GM19468 (cell line): ENCODE measurements at regions not wholly inside any gene's neighbourhood (a gene's known extent, or its start where the extent isn't known, plus 50 kb on each side); places are given as distances from the start of the nearest gene placed in this dataset.
"Not testable (repeated sequence)": the region's sequence is repeated elsewhere in the genome, so short reads cannot be mapped to it uniquely, and the experiment has no call there.

Experiments used
- ATAC-seq: cut with Tn5 transposase; IDR thresholded peaks from one replicate; pipeline ENCODE4 v1.9.1; 2021; ENCODE audit warnings: mild to moderate bottlenecking, moderate library complexity, moderate number of reproducible peaks; ENCODE audit not compliant: unreplicated experiment; ENCODE audit errors: extremely low read depth

GRCh38 chr3:118101891-118102290 lies 932.8 kb downstream of the IGSF11 start:
- no peak for ATAC-seq

DNA sequence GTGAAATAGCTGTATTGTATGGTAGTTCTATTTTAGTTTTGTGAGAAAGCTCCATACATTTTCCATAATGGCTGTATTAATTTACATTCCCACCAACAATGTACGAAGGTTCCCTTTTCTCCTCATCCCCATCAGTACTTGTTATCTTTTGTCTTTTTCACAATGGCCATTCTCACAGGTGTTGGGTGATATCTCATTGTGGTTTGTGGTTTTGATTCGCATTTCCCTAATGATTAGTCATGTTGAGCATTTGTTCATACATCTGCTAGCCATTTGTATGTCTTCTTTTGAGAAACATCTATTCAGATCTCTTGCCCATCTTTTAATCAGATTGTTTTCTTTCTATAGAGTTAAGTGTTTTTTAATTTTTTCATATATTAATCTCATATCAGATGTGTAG lies 931.9 kb downstream of the IGSF11 start:
- no peak for ATAC-seq

DNA sequence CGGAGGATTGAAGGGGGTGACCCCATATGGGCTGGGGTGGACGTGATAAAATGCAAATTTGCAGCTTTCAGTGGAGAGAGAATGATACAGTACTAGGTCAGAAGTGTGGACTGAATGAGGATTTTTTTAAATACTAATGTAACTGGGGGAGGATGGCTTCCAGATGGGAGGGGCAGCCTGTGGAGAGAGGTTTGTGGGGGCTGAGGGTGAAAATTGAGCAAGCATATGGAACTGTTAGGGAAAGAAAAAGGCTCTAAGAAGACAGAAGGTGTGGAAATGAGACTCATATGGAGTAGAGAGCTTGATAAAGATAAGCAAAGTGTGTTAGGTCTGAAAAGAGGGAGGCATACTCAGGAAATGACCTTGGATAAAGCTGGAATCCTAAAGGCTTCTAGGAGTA lies 926.4 kb downstream of the IGSF11 start:
- no peak for ATAC-seq

- ATAC-seq = no peak
Observed at GRCh38 chr3:118108769-118109168, 925.9 kb downstream of the IGSF11 start.

DNA sequence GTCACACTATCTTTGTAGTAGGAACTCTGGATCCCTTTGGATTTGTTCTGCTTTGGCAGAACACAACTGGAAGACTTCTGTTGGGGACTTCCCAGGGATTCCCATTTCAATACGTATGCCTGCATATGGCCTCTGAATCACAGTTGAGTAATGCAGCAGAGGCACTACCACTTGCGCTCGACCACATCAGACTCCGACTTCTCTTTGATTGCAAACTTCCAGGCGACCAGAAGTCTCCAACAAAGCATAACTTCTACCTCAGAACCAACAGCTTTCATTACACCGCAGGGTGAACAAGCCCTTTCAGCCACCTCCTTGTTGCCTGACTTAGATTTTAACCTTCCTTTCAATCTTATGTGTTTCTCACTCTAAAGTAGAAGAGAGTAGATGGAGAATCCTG lies 924.4 kb downstream of the IGSF11 start:
- ATAC-seq = no peak

- no peak for ATAC-seq
Observed at GRCh38 chr3:118116991-118117390, 917.7 kb downstream of the IGSF11 start.

GRCh38 chr3:118126751-118127150 lies 907.9 kb downstream of the IGSF11 start:
- no peak for ATAC-seq

DNA sequence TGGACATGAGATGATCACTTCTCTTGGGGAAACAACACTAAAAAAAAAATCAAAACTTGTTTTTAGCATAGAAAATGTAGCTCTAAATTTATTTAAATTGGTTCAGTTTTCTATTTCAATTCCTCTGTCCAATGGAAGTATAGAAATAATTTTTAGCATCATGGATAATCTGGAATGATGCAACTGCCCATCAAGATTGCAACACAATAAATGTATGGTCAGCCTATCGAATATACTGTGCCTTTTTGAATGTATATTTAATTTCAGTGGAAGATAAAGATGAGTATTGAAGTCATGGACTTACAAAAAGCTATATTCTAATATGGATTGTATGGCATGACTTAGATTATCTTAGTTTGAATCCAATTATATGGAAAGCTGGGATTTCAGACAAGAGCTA lies 906.7 kb downstream of the IGSF11 start:
- ATAC-seq = no peak

- no peak for ATAC-seq
Observed at GRCh38 chr3:118128886-118129285, 905.8 kb downstream of the IGSF11 start.

DNA sequence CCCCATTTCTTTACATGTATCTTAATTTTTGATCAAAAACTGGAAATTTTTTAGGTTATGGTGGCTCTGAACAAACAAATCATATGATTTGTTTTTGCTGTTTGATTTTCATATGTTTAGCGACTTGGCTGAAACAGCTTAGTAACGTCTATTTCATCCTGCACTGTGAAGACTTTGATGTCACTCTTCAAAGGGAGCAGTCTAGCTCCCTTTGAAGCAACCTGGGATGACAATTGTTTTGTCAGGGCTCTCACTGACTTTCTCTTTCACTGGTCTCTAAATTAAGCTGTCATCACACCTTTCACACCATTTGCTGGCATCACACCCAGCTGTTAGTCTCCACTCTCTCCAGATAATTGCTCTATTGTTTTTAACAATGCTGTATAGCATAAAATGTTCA lies 896.9 kb downstream of the IGSF11 start:
- ATAC-seq = no peak

DNA sequence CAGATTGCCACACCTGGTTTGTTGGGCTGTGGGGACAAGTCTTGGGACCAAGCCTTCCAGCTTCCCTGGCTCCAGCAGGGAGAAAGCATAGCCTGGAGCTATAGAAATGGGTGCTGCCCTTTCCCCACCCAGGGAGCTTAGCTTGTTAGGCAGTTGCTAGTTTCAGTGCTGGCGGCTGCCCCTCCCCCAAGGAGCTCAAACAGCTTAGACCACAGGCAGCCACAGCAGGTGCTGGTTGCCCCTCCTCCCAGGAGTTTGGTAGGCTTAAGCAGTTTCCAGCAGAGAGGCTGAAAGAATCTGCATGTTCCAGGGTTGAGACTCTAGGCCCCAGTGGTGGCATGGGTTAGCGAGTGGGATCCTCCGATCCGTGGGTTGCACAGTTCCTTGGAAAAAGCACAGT lies 889.7 kb downstream of the IGSF11 start:
- ATAC-seq = no peak

DNA sequence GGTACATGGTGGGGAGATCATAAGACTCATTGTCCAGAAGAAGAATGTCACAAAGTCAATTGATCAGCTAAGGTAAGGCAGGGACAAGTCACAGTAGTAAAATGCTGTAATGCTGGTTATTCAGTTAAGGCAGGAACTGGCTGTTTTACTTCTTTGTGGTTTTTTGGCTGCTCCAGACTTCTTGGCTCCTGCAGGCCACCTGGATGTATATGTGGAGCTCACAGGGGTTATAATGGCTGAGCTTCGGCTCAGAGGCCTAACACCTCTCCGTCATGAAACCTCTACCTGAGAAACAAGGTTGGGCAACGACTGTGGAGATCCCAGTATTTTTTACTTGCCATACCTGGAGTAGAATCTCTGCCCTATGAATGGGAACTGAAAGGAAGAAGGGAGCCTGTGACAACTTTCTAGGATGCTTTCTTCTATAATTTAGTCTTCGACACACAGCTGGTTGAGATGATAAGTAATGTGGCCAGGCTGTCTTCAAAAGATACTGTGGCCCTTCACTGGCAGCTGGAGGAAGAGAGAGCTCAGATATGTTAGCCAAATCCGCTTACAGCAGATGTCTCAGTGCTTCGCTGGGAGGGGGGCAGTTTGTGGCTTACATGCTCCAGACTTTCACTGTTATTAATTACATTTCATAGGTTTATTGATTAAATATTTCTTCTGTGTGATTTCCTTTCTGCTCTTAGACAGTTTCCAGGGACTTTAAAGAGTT lies 887.8 kb downstream of the IGSF11 start:
- ATAC-seq = no peak

DNA sequence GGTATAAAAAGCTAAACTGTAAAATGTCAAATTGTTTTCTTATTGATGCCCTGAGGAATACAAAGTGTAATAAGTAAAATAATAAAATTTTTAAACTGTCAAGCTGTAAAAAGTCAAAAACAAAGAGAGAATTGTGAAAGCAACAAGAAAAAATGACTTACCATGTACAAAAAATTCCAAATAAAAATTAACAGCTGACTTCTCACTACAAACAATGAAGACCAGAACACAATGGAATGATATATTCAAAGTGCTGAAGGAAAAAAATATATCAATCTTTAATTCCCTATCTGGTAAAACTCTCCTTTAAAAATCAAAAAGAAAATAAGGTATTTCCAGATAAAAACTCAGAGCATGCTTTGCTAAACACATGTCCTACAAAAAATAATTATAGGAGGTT lies 883.5 kb downstream of the IGSF11 start:
- ATAC-seq = no peak

- not testable (repeated sequence) for ATAC-seq
Observed at GRCh38 chr3:118162627-118163588, 871.7 kb downstream of the IGSF11 start.

DNA sequence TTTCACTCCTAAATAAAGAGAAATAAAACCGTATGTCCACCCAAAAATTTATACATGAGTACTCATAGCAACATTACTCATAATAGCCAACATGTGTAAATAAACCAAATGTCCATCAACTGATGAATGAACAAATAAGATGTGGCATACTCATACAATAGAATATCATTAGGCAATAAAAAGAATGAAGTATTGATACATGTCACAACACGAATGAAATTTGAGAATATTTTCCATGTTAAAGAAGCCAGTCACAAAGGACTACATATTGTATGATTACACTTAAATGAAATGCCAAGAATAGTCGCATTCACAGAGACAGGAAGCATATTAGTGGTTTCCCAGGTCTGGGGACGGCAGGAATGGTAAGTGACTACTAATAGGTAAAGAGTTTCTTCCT lies 869.2 kb downstream of the IGSF11 start:
- ATAC-seq = no peak

DNA sequence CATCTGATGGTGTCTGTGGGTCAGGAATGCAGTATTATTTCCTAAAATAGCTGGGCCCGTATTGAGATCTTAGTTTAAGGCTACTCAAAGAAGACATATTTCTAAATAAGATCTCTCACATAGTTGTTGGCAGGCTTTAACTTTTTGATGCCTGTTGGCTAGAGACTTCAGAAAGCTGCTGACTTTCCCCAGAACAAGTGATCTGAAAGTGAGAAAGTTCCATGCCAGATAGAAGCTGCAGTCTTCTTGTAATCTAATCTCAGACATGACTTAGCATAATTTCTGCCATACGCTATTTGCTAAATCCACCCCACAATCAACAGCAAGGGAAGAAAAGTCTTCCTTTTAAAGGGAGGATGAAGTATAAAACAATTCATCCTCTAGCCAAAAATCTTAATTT lies 867.1 kb downstream of the IGSF11 start:
- ATAC-seq = no peak

DNA sequence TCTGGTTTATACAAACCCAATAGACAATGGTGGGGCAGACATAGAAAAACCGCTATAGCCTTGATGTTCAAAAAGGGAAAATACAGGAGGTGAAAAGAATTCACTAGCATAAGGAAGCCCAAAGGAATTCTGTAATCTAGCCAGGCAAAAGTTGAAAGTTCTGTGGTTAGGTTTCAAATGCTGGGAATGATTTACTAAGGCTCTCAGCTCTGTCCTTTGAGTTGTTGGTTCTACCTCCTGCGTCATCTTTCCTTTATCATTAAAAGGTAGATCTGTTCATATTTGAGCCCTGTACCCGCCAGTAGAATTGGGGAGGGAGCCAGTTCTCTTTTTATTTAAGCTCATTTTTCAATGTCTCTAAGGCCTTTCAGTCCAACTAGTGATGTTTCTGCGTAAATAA lies 866.5 kb downstream of the IGSF11 start:
- no peak for ATAC-seq

- no peak for ATAC-seq
Observed at GRCh38 chr3:118171236-118171852, 863.3 kb downstream of the IGSF11 start.

- ATAC-seq = no peak
Observed at GRCh38 chr3:118180853-118181252, 853.8 kb downstream of the IGSF11 start.

DNA sequence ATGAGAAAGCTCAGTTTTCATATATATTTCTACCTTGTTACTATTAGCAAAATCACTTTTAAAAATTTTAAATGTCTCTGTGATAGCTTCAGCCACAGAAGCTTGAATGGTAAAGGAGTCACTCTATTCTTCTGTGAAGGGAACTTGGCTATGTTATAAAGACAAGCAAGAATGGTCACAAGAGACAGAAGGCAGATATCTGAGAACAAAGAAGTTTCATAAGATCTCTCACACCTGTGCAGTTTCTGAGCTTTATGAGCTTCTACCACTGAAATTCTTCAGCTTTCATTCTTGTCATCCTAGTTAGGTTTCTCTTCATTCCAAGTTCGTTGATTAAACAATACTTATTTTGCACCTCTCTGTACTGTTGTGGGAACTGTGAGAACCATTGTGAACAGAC lies 853.4 kb downstream of the IGSF11 start:
- no peak for ATAC-seq

DNA sequence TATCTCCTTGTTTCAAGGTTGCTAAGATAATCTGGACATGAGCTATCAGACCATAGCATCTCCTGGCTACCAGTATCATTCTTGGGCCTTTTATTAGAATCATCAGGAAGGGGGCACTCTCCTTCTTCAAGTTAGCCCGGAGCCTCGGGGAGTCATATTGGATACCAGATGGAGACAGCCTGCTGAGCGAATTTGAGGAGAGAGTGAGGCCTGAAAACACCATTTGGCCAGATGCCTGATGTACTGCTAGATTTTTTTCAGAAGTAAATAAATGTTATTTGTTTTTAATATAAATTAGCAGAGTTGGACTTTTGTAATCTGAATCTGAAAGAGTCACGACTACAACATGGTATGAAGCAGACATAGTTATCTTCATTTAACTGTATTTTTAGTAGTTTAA lies 848.6 kb downstream of the IGSF11 start:
- ATAC-seq = no peak
